ENCODE measurements at regions not wholly inside any gene's neighbourhood (a gene's known extent, or its start where the extent isn't known, plus 50 kb on each side); places are given as distances from the start of the nearest gene placed in this dataset.

DNA sequence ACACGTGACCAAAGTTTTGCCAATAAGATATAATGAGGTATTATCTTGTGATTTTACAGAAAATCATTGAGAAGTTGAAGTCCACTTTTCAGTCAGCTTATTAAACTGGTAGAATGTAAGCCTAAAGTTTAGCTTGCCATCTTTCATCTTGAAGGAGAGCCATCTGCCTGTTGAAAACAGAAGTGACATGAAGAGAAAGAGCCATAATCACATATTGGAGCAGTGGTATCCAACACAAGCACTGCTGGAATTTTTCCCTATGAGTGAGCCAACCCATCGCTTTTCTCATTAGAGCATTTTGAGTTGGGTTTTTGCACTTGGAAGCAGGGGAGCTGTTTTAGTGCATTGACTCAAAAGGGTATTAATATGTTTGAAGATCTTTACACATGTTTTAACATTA, 117.6 kb upstream of the FERD3L start (continued):
- TF ChIP-seq, protein P1, sequence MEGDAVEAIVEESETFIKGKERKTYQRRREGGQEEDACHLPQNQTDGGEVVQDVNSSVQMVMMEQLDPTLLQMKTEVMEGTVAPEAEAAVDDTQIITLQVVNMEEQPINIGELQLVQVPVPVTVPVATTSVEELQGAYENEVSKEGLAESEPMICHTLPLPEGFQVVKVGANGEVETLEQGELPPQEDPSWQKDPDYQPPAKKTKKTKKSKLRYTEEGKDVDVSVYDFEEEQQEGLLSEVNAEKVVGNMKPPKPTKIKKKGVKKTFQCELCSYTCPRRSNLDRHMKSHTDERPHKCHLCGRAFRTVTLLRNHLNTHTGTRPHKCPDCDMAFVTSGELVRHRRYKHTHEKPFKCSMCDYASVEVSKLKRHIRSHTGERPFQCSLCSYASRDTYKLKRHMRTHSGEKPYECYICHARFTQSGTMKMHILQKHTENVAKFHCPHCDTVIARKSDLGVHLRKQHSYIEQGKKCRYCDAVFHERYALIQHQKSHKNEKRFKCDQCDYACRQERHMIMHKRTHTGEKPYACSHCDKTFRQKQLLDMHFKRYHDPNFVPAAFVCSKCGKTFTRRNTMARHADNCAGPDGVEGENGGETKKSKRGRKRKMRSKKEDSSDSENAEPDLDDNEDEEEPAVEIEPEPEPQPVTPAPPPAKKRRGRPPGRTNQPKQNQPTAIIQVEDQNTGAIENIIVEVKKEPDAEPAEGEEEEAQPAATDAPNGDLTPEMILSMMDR (IDR thresholded peaks at IDR 0.05; ENCODE audit: control extremely low read depth in 1 of 3, insufficient read depth in 1 of 3, low read depth in 1 of 3, low read length in 3 of 3), result no peak
- TF ChIP-seq GTF2F1 (IDR thresholded peaks at IDR 0.05; ENCODE audit: borderline replicate concordance, low read depth, low read length) (no peak), BACH1 (IDR thresholded peaks at IDR 0.05; ENCODE audit: low read length) (no peak), CHD2 (IDR thresholded peaks at IDR 0.05; ENCODE audit: low read length) (no peak), ASH2L (IDR thresholded peaks at IDR 0.05; ENCODE audit: low read length) (no peak), SIRT6 (IDR thresholded peaks at IDR 0.05; ENCODE audit: low read length) (no peak), KDM1A (IDR thresholded peaks at IDR 0.05; ENCODE audit: borderline replicate concordance, low read length) (no peak), ZNF274 (IDR thresholded peaks at IDR 0.05; ENCODE audit: borderline replicate concordance, extremely low read depth, low read length) (no peak)

Measured in H1 (cell line).